Nephron progenitor cell (in vitro differentiated cells): ENCODE measurements at regions not wholly inside any gene's neighbourhood (a gene's known extent, or its start where the extent isn't known, plus 50 kb on each side); places are given as distances from the start of the nearest gene placed in this dataset.

Experiments used
- DNase-seq: peaks from one replicate; pipeline ENCODE4 v3.0.0; 2021
- H3K27ac Mint-ChIP-seq: 2 replicates; pipeline ENCODE4 v1.8.0; 2021; ENCODE audit warnings: mild to moderate bottlenecking, moderate library complexity, mixed read lengths
- H3K27me3 Mint-ChIP-seq: 2 replicates; pipeline ENCODE4 v1.8.0; 2021; ENCODE audit warnings: mild to moderate bottlenecking, low read depth, mixed read lengths; ENCODE audit not compliant: poor library complexity
- H3K36me3 Mint-ChIP-seq: 2 replicates; pipeline ENCODE4 v1.8.0; 2021; ENCODE audit warnings: low read depth, mixed read lengths
- H3K4me1 Mint-ChIP-seq: 2 replicates; pipeline ENCODE4 v1.8.0; 2021; ENCODE audit warnings: mixed read lengths
- H3K4me3 Mint-ChIP-seq: 2 replicates; pipeline ENCODE4 v1.8.0; 2021; ENCODE audit warnings: mild to moderate bottlenecking, moderate library complexity, mixed read lengths
- H3K9me3 Mint-ChIP-seq: 2 replicates; pipeline ENCODE4 v1.8.0; 2021; ENCODE audit warnings: mild to moderate bottlenecking, moderate library complexity, mixed read lengths
- CTCF ChIP-seq: fragments of 200-600 bp; sonication (generic); IDR thresholded peaks from 2 replicates; pipeline ENCODE4 v1.5.0; 2021; ENCODE audit warnings: antibody characterized with exemption

GRCh38 chr12:45671254-45671653, 58.3 kb upstream of the ARID2 start:
- no peaks in the 10 kb centered on the region for H3K36me3 Mint-ChIP-seq
- TF ChIP-seq CTCF: no peak
- DNase-seq: no peak
- no peak overlapping the region for H3K4me3 Mint-ChIP-seq
- H3K4me1 Mint-ChIP-seq: no peaks in the 10 kb centered on the region
- peaks cover under 1% of the 10 kb centered on the region for H3K27me3 Mint-ChIP-seq
- H3K9me3 Mint-ChIP-seq: no peaks in the 10 kb centered on the region
- no peak overlapping the region for H3K27ac Mint-ChIP-seq

- DNase-seq: no peak
- H3K4me1 Mint-ChIP-seq: no peaks in the 10 kb centered on the region
- no peaks in the 10 kb centered on the region for H3K27me3 Mint-ChIP-seq
- TF ChIP-seq CTCF: no peak
- no peak overlapping the region for H3K27ac Mint-ChIP-seq
- H3K36me3 Mint-ChIP-seq: no peaks in the 10 kb centered on the region
- no peak overlapping the region for H3K4me3 Mint-ChIP-seq
- no peaks in the 10 kb centered on the region for H3K9me3 Mint-ChIP-seq
Measured at GRCh38 chr12:45674181-45674977, 55.1 kb upstream of the ARID2 start.

DNA sequence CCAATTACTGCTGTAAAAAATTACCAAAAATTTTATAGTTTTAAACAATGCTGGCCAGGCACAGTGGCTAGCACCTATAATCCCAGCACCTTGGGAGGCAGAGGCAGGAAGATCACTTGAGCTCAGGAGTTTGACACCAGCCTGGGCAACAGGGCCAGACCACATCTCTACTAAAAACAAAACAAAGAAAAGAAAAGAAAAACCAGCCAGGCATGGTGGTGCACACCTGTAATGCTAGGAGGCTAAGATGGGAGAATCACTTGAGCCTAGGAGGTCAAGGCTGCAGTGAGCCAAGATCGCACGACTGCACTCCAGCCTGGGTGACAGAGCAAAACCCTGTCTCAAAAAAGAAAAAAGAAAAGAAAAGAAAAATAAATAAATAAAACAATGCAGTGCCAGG, 54.0 kb upstream of the ARID2 start:
- Mint-ChIP-seq H3K4me3 (no peak overlapping the region), H3K9me3 (no peaks in the 10 kb centered on the region), H3K4me1 (no peaks in the 10 kb centered on the region), H3K27ac (no peak overlapping the region), H3K27me3 (no peaks in the 10 kb centered on the region), H3K36me3 (no peaks in the 10 kb centered on the region)
- TF ChIP-seq CTCF: no peak
- DNase-seq: no peak
